ENCODE measurements at regions not wholly inside any gene's neighbourhood (a gene's known extent, or its start where the extent isn't known, plus 50 kb on each side); places are given as distances from the start of the nearest gene placed in this dataset.
"Not testable (repeated sequence)": the region's sequence is repeated elsewhere in the genome, so short reads cannot be mapped to it uniquely, and the experiment has no call there.

- TF ChIP-seq CTCF (conservative IDR thresholded peaks at IDR 0.05; ENCODE audit: low read depth in 2 of 2); POLR2AphosphoS5 (IDR thresholded peaks at IDR 0.05; ENCODE audit: low read depth); EZH2 (IDR thresholded peaks at IDR 0.05; ENCODE audit: low read depth, unreplicated experiment); EZH2phosphoT487 (IDR thresholded peaks at IDR 0.05; ENCODE audit: unreplicated experiment); JUNB (IDR thresholded peaks at IDR 0.05; ENCODE audit: unreplicated experiment); REST (IDR thresholded peaks at IDR 0.05; ENCODE audit: unreplicated experiment); ZNF114 (CRISPR knock-in tag; IDR thresholded peaks at IDR 0.05); CREB1 (CRISPR knock-in tag; IDR thresholded peaks at IDR 0.05; ENCODE audit: low read depth): not testable (repeated sequence)
Measured at GRCh38 chr10:114722136-114722535, 64.1 kb upstream of the ABLIM1 start.
